ENCODE measurements at regions not wholly inside any gene's neighbourhood (a gene's known extent, or its start where the extent isn't known, plus 50 kb on each side); places are given as distances from the start of the nearest gene placed in this dataset.

DNA sequence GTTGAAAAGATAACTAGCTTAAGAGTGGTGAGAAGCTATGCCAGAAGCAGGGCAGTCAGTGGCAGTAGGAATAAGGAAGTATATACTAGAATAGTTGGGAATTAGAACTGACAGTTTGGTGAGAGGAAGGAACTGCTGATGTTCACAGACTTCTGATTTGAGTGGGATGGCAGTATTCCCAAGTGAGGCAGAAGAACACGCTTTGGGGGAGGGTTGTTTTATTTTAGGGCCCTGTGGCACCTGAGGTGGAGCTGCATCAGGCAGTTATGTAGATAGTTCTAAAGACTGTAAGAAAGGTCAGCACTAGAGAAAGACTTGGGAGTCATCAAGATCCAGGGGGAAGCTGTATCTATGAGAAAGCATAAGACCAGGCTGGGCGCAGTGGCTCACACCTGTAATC lies 66.3 kb upstream of the TNRC6B start:
- H3K27ac ChIP-seq: no peak overlapping the region
- no peaks in the 10 kb centered on the region for H3K9me3 ChIP-seq
- no peaks in the 10 kb centered on the region for H3K36me3 ChIP-seq
- no peaks in the 10 kb centered on the region for H3K27me3 ChIP-seq
- peaks cover 15 to 21% of the 10 kb centered on the region in 2 experiments for H3K4me1 ChIP-seq (ENCODE audit: control insufficient read depth in 1 of 2, insufficient read depth in 1 of 2, low read depth in 1 of 2, low read length in 1 of 2)
- TF ChIP-seq, protein P1, sequence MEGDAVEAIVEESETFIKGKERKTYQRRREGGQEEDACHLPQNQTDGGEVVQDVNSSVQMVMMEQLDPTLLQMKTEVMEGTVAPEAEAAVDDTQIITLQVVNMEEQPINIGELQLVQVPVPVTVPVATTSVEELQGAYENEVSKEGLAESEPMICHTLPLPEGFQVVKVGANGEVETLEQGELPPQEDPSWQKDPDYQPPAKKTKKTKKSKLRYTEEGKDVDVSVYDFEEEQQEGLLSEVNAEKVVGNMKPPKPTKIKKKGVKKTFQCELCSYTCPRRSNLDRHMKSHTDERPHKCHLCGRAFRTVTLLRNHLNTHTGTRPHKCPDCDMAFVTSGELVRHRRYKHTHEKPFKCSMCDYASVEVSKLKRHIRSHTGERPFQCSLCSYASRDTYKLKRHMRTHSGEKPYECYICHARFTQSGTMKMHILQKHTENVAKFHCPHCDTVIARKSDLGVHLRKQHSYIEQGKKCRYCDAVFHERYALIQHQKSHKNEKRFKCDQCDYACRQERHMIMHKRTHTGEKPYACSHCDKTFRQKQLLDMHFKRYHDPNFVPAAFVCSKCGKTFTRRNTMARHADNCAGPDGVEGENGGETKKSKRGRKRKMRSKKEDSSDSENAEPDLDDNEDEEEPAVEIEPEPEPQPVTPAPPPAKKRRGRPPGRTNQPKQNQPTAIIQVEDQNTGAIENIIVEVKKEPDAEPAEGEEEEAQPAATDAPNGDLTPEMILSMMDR (IDR thresholded peaks at IDR 0.05): no peak
- H3K4me3 ChIP-seq (ENCODE audit: low read depth in 1 of 2, low read length in 1 of 2): no peak overlapping the region

DNA sequence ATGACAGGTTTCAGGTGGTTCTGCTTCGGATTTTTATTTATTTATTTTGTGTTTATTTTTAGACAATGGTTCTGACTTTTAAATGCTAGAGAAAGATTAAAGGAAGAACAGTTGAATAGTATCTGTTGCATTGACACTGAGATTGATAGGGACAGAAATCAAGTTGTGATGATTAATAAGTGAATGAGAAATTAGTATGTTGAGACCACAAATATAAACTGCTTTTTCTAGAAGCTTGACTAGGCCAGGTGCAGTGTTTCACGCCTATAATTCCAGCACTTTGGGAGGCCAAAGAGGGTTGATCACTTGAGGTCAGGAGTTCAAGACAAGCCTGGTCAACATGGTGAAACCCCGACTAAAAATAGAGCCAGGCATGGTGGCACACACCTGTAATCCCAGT lies 65.1 kb upstream of the TNRC6B start:
- Histone ChIP-seq H3K27me3 (no peaks in the 10 kb centered on the region), H3K4me1 (ENCODE audit: control insufficient read depth in 1 of 2, insufficient read depth in 1 of 2, low read depth in 1 of 2, low read length in 1 of 2) (peaks cover 7 to 9% of the 10 kb centered on the region in 2 experiments), H3K27ac (no peak overlapping the region), H3K4me3 (ENCODE audit: low read depth in 1 of 2, low read length in 1 of 2) (no peak overlapping the region), H3K36me3 (no peaks in the 10 kb centered on the region), H3K9me3 (no peaks in the 10 kb centered on the region)
- TF ChIP-seq, protein P1 (IDR thresholded peaks at IDR 0.05): no peak

DNA sequence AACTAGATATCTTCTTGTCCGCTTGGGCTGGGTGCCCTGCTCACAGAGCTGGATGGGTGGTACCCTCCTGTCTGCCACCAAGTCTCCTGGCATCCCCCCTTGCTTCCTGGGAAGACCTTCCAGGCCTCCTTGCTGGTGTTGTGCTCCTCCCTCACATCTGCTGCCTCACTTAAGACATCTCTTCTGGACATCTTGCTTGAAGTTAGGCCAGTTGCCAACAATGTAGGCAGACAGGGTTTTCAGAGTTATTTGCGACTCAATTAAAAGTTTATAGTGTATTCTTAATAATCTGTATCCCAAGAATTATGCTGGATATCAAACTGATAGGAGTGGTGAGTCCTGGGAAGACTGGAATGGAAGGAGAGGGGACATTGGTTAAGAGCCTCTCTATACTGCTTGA lies 64.0 kb upstream of the TNRC6B start:
- Histone ChIP-seq H3K9me3 (no peaks in the 10 kb centered on the region), H3K4me1 (ENCODE audit: control insufficient read depth in 1 of 2, insufficient read depth in 1 of 2, low read depth in 1 of 2, low read length in 1 of 2) (no peaks in the 10 kb centered on the region)

DNA sequence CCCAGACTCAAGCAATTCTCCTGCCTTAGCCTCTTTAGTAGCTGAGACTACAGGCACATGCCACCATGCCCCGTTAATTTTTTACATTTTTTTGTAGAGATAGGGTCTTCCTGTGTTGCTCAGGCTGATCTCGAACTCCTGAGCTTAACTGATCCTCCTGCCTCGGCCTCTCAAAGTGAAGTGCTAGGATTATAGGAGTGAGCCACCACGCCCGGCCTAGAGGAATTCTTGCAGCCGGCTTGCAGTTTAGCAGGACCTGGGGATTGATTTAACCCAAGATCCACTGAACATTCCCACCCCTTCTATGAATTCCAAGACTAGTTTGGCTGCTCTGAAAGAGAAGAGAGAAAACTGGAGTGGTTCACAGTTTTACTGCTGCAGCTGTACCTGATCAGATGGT lies 63.3 kb upstream of the TNRC6B start:
- TF ChIP-seq, protein P1 (IDR thresholded peaks at IDR 0.05): no peak
- no peak overlapping the region for H3K27ac ChIP-seq

More for the DNA sequence above, 64.0 kb upstream of the TNRC6B start:
- Histone ChIP-seq H3K4me3 (ENCODE audit: low read depth in 1 of 2, low read length in 1 of 2) (no peak overlapping the region), H3K27ac (no peak overlapping the region), H3K27me3 (no peaks in the 10 kb centered on the region), H3K36me3 (peaks cover 6% of the 10 kb centered on the region)
- TF ChIP-seq, protein P1 (IDR thresholded peaks at IDR 0.05): no peak

DNA sequence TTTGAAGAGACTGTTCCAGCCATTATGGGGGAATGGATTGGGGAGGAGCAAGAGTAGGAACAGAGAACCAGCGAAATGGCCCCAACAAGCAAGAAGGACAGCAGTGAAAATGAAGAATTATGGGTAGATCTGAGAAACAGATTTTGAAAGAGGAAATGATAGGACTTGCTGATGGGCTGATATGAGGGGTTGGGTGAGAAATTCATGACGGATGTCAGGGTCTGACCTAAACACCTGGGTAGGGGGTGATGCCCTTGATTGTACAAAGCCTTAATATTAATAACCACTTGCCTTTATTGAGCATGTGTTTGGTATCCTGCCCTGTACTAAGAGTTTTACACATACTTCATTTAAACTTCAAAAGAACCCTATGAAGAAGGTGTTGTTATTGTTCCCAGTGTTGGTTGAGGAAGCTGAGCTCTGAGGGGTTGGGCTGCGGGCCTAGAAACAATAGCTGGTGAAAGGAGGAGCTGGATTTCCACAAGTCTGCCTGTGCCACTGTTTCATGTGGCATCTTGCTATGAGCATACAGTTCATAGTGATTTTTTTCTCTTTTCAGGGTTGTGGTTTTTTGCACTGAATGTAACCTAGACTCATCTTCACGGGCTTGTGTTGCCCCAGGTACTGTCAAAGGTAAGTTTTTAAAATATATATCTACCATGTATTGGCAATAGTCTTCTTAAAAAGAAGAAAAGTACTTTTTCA lies 61.1 kb upstream of the TNRC6B start:
- H3K9me3 ChIP-seq: no peaks in the 10 kb centered on the region
- no peaks in the 10 kb centered on the region for H3K27me3 ChIP-seq
- H3K27ac ChIP-seq: peak overlapping the region; percentile 1
- H3K4me1 ChIP-seq (ENCODE audit: control insufficient read depth in 1 of 2, insufficient read depth in 1 of 2, low read depth in 1 of 2, low read length in 1 of 2): peaks cover 0 to 8% of the 10 kb centered on the region in 2 experiments
- TF ChIP-seq, protein P1 (IDR thresholded peaks at IDR 0.05): no peak
- H3K4me3 ChIP-seq (ENCODE audit: low read depth in 1 of 2, low read length in 1 of 2): no peak overlapping the region
- peaks cover 25% of the 10 kb centered on the region for H3K36me3 ChIP-seq

More for the DNA sequence above, 63.3 kb upstream of the TNRC6B start:
- Histone ChIP-seq H3K36me3 (peaks cover 13% of the 10 kb centered on the region), H3K4me3 (ENCODE audit: low read depth in 1 of 2, low read length in 1 of 2) (no peak overlapping the region), H3K4me1 (ENCODE audit: control insufficient read depth in 1 of 2, insufficient read depth in 1 of 2, low read depth in 1 of 2, low read length in 1 of 2) (no peaks in the 10 kb centered on the region), H3K9me3 (no peaks in the 10 kb centered on the region), H3K27me3 (no peaks in the 10 kb centered on the region)

All from neutrophil (primary cell).